B cell (primary cell): ENCODE measurements at regions not wholly inside any gene's neighbourhood (a gene's known extent, or its start where the extent isn't known, plus 50 kb on each side); places are given as distances from the start of the nearest gene placed in this dataset.

Experiments
- ATAC-seq: fragments of 200-7000 bp; cut with Tn5 transposase; one replicate; pipeline ENCODE4 v1.10.0; 2021; ENCODE audit warnings: low read depth, mild to moderate bottlenecking, moderate number of reproducible peaks, moderate library complexity
- CTCF ChIA-PET: fragments of 350-600 bp; sonication (Branson Sonifier 250); formaldehyde crosslinking; loops from one replicate; lab custom pipeline; 2021; ENCODE audit warnings: antibody characterized with exemption, inconsistent platforms; lab: Charles Lee
- POLR2A ChIA-PET: fragments of 350-600 bp; sonication (Branson Sonifier 250); formaldehyde crosslinking; loops from one replicate; lab custom pipeline; 2021; ENCODE audit warnings: antibody characterized with exemption; lab: Charles Lee
- DNase-seq: peaks from one replicate; pipeline ENCODE4 v3.0.0; 2013
- H2AFZ ChIP-seq: 2 replicates; pipeline ENCODE4 v1.6.1; 2012; ENCODE audit warnings: mild to moderate bottlenecking, low read depth, low read length; ENCODE audit not compliant: insufficient read depth, poor library complexity, severe bottlenecking
- H3K27ac ChIP-seq, 2 donors: 1 replicate in 1 of 2; 2 replicates in 1 of 2; pipeline ENCODE4 v1.5.1; 2012 to 2013; ENCODE audit warnings: low read length in 2 of 2, mild to moderate bottlenecking in 2 of 2, moderate library complexity in 1 of 2
- H3K27me3 ChIP-seq, 4 experiments: fragments of 200-600 bp in 1 of 4; sonication (generic) in 1 of 4; replicated peaks in 1 of 4; 1 replicate in 2 of 4; 2 replicates in 2 of 4; pipeline versions ENCODE4 v1.6.1 to v1.7.0; 2013 to 2016; ENCODE audit warnings: low read length in 3 of 4, mild to moderate bottlenecking in 2 of 4, mixed read lengths in 1 of 4, moderate library complexity in 1 of 4; ENCODE audit not compliant: insufficient read depth in 4 of 4, control insufficient read depth in 3 of 4; ENCODE audit errors: control extremely low read depth in 1 of 4
- H3K36me3 ChIP-seq, 2 experiments: replicated peaks in 1 of 2; 1 replicate in 1 of 2; 2 replicates in 1 of 2; pipeline versions ENCODE4 v1.6.1 to v1.7.1; 2013; ENCODE audit warnings: low read length in 1 of 2; ENCODE audit not compliant: insufficient read depth in 2 of 2, control insufficient read depth in 1 of 2; ENCODE audit errors: control extremely low read depth in 1 of 2, extremely low read depth in 1 of 2
- H3K4me1 ChIP-seq, 2 donors: fragments of 200-600 bp in 1 of 2; sonication (generic) in 1 of 2; 1 replicate in 1 of 2; 2 replicates in 1 of 2; pipeline versions ENCODE4 v1.5.1 to v1.6.1; 2013 to 2017; ENCODE audit warnings: low read length in 2 of 2; ENCODE audit not compliant: control insufficient read depth in 2 of 2, insufficient read depth in 2 of 2
- H3K4me2 ChIP-seq: replicated peaks from 2 replicates; pipeline ENCODE3; 2012; ENCODE audit warnings: mild to moderate bottlenecking, low read depth, low read length; ENCODE audit not compliant: poor library complexity, severe bottlenecking
- H3K4me3 ChIP-seq, 5 experiments: fragments of 200-600 bp in 1 of 5; sonication (generic) in 1 of 5; 1 replicate in 3 of 5; 2 replicates in 2 of 5; pipeline versions ENCODE4 v1.5.1 to v1.7.0; 2011 to 2016; ENCODE audit warnings: low read length in 4 of 5, mild to moderate bottlenecking in 4 of 5, low read depth in 2 of 5, control low read depth in 1 of 5, moderate library complexity in 1 of 5; ENCODE audit not compliant: insufficient read depth in 1 of 5; ENCODE audit errors: control extremely low read depth in 1 of 5, extremely low read depth in 1 of 5
- H3K79me2 ChIP-seq: fragments of 200-600 bp; sonication (generic); one replicate; pipeline ENCODE4 v1.6.0; 2016; ENCODE audit warnings: low read length; ENCODE audit not compliant: control insufficient read depth, insufficient read depth
- H3K9ac ChIP-seq: fragments of 200-600 bp; sonication (generic); 2 replicates; pipeline ENCODE4 v1.6.1; 2017; ENCODE audit warnings: mild to moderate bottlenecking, low read length, moderate library complexity
- H3K9me3 ChIP-seq, 3 donors: one replicate each; pipeline versions ENCODE4 v1.6.1 to v1.7.1; 2013; ENCODE audit warnings: low read length in 2 of 3; ENCODE audit not compliant: control insufficient read depth in 2 of 3, insufficient read depth in 1 of 3; ENCODE audit errors: control extremely low read depth in 1 of 3
- H4K20me1 ChIP-seq: 2 replicates; pipeline ENCODE4 v1.6.0; 2012; ENCODE audit warnings: mild to moderate bottlenecking, low read length; ENCODE audit not compliant: insufficient read depth, control insufficient read depth, poor library complexity, severe bottlenecking
- H3K27ac Mint-ChIP-seq: one replicate; pipeline ENCODE4 v1.8.0; 2021; ENCODE audit warnings: mixed read lengths
- H3K27me3 Mint-ChIP-seq: one replicate; pipeline ENCODE4 v1.8.0; 2021; ENCODE audit warnings: mixed read lengths
- H3K4me1 Mint-ChIP-seq: one replicate; pipeline ENCODE4 v1.8.0; 2021; ENCODE audit warnings: mixed read lengths
- H3K4me3 Mint-ChIP-seq: one replicate; pipeline ENCODE4 v1.8.0; 2021; ENCODE audit warnings: mixed read lengths
- H3K9me3 Mint-ChIP-seq: one replicate; pipeline ENCODE4 v1.8.0; 2022; ENCODE audit warnings: mixed read lengths; ENCODE audit not compliant: insufficient read depth
- CTCF ChIP-seq: fragments of 200-600 bp; IDR thresholded peaks from one replicate; pipeline ENCODE4 v1.8.0; 2022; ENCODE audit warnings: antibody characterized with exemption, mild to moderate bottlenecking
- EZH2 ChIP-seq: IDR thresholded peaks from 2 replicates; pipeline ENCODE4 v1.6.1; 2012; ENCODE audit warnings: borderline replicate concordance, low read depth, mild to moderate bottlenecking, moderate library complexity, low read length; ENCODE audit not compliant: insufficient read depth, poor library complexity, severe bottlenecking
- WGBS: methylation state at CpG from one replicate; pipeline ENCODE4 v1.1.5; 2013; ENCODE audit warnings: missing lambda C conversion rate; ENCODE audit not compliant: insufficient coverage; 5-methylcytosine and 5-hydroxymethylcytosine counted together
- intact Hi-C: fragments of 100-400 bp; cut with micrococcal nuclease; formaldehyde crosslinking; loops from one replicate; pipeline ENCODE4 v1.10.0; 2022

GRCh38 chr7:52670608-52671225 is 364.7 kb upstream of the POM121L12 start:
- Histone ChIP-seq H3K9ac (no peak overlapping the region), H3K27ac (no peak overlapping the region), H3K4me3 (no peak overlapping the region), H4K20me1 (no peaks in the 10 kb centered on the region), H3K4me1 (no peaks in the 10 kb centered on the region), H3K4me2 (no peak overlapping the region), H3K9me3 (peaks cover 0 to 21% (median 0%) of the 10 kb centered on the region in 3 donors), H3K36me3 (no peaks in the 10 kb centered on the region), H2AFZ (no peak overlapping the region), H3K79me2 (no peaks in the 10 kb centered on the region), H3K27me3 (no peaks in the 10 kb centered on the region)
- ChIA-PET POLR2A (no interaction called here), CTCF (no interaction called here)
- no peak for DNase-seq
- no peaks in the 10 kb centered on the region for H3K27me3 Mint-ChIP-seq
- no peak for ATAC-seq
- H3K9me3 Mint-ChIP-seq, result peaks cover 5% of the 10 kb centered on the region
- no peaks in the 10 kb centered on the region for H3K4me1 Mint-ChIP-seq
- intact Hi-C loops, result no loop called here
- no peak overlapping the region for H3K27ac Mint-ChIP-seq
- TF ChIP-seq EZH2 (no peak), CTCF (no peak)
- 46% methylated on average over 3 of the region's 4 CpGs for WGBS
- H3K4me3 Mint-ChIP-seq, result no peak overlapping the region

GRCh38 chr7:52669031-52669430 is 366.4 kb upstream of the POM121L12 start:
- intact Hi-C loops, result no loop called here
- Histone ChIP-seq H2AFZ (no peak overlapping the region), H3K27me3 (no peaks in the 10 kb centered on the region), H3K27ac (no peak overlapping the region), H3K4me2 (no peak overlapping the region), H4K20me1 (no peaks in the 10 kb centered on the region), H3K36me3 (no peaks in the 10 kb centered on the region), H3K79me2 (no peaks in the 10 kb centered on the region), H3K4me1 (no peaks in the 10 kb centered on the region), H3K9ac (no peak overlapping the region), H3K9me3 (peaks cover 0 to 21% (median 0%) of the 10 kb centered on the region in 3 donors), H3K4me3 (no peak overlapping the region)
- DNase-seq (no peak), ATAC-seq (no peak)
- CTCF ChIA-PET, result no interaction called here
- no peak for TF ChIP-seq CTCF
- TF ChIP-seq EZH2, result no peak
- peaks cover 5% of the 10 kb centered on the region for H3K9me3 Mint-ChIP-seq
- POLR2A ChIA-PET, result no interaction called here
- no peaks in the 10 kb centered on the region for H3K27me3 Mint-ChIP-seq
- WGBS, result 93% methylated on average over 21 of the region's 21 CpGs
- H3K4me1 Mint-ChIP-seq, result no peaks in the 10 kb centered on the region
- no peak overlapping the region for H3K27ac Mint-ChIP-seq
- H3K4me3 Mint-ChIP-seq, result no peak overlapping the region
